GM23338 (cell line): ENCODE measurements at regions not wholly inside any gene's neighbourhood (a gene's known extent, or its start where the extent isn't known, plus 50 kb on each side); places are given as distances from the start of the nearest gene placed in this dataset.

Experiments
- ATAC-seq: fragments of 200-7000 bp; cut with Tn5 transposase; 3 replicates; pipeline ENCODE4 v1.9.1; 2020
- DNase-seq: peaks from one replicate; pipeline ENCODE4 v3.0.0-alpha.2; 2015; ENCODE audit warnings: low spot score
- H2AFZ ChIP-seq: fragments of 200-600 bp; sonication (generic); 2 replicates; pipeline ENCODE4 v1.8.0; 2016; ENCODE audit warnings: antibody characterized with exemption, mild to moderate bottlenecking, moderate library complexity
- H3F3A ChIP-seq: fragments of 200-600 bp; sonication (generic); replicated peaks from 2 replicates; pipeline ENCODE4 v1.8.0; 2017; ENCODE audit warnings: antibody characterized with exemption, mixed run types, low read depth
- H3K27ac ChIP-seq: fragments of 200-600 bp; sonication (generic); 2 replicates; pipeline ENCODE4 v1.6.1; 2016; ENCODE audit warnings: low read depth
- H3K27me3 ChIP-seq: fragments of 200-600 bp; sonication (generic); 2 replicates; pipeline ENCODE4 v1.8.0; 2016; ENCODE audit warnings: mild to moderate bottlenecking, mixed run types, moderate library complexity; ENCODE audit not compliant: insufficient read depth
- H3K36me3 ChIP-seq: fragments of 200-600 bp; sonication (generic); 2 replicates; pipeline ENCODE4 v1.8.0; 2016; ENCODE audit warnings: mild to moderate bottlenecking; ENCODE audit not compliant: insufficient read depth
- H3K4me1 ChIP-seq: fragments of 200-600 bp; sonication (generic); 2 replicates; pipeline ENCODE4 v1.8.0; 2016; ENCODE audit warnings: mild to moderate bottlenecking, moderate library complexity; ENCODE audit not compliant: insufficient read depth
- H3K4me2 ChIP-seq: fragments of 200-600 bp; sonication (generic); 2 replicates; pipeline ENCODE4 v1.7.1; 2017; ENCODE audit warnings: mixed run types
- H3K4me3 ChIP-seq: fragments of 200-600 bp; sonication (generic); 2 replicates; pipeline ENCODE4 v1.6.1; 2016; ENCODE audit warnings: mixed run types
- H3K79me2 ChIP-seq: fragments of 200-600 bp; sonication (generic); replicated peaks from 2 replicates; pipeline ENCODE4 v1.8.0; 2017; ENCODE audit warnings: mild to moderate bottlenecking; ENCODE audit not compliant: insufficient read depth
- H3K9me2 ChIP-seq: fragments of 200-600 bp; sonication (generic); 2 replicates; pipeline ENCODE4 v1.8.0; 2017; ENCODE audit not compliant: insufficient read depth
- H4K20me1 ChIP-seq: fragments of 200-600 bp; sonication (generic); replicated peaks from 2 replicates; pipeline ENCODE4 v1.8.0; 2017; ENCODE audit warnings: mild to moderate bottlenecking; ENCODE audit not compliant: insufficient read depth
- H3K27ac Mint-ChIP-seq: 2 replicates; pipeline ENCODE4 v1.8.0; 2020; ENCODE audit warnings: inconsistent platforms, mild to moderate bottlenecking, moderate library complexity, mixed read lengths
- H3K27me3 Mint-ChIP-seq: 3 replicates; pipeline ENCODE4 v1.8.0; 2022; ENCODE audit warnings: low read depth, mild to moderate bottlenecking, moderate library complexity, mixed read lengths, inconsistent platforms; ENCODE audit not compliant: insufficient read depth, poor library complexity
- H3K36me3 Mint-ChIP-seq: 3 replicates; pipeline ENCODE4 v1.8.0; 2021; ENCODE audit warnings: low read depth, mild to moderate bottlenecking, inconsistent platforms, moderate library complexity, mixed read lengths
- H3K4me1 Mint-ChIP-seq: 3 replicates; pipeline ENCODE4 v1.8.0; 2020; ENCODE audit warnings: mild to moderate bottlenecking, inconsistent platforms, mixed read lengths
- H3K4me3 Mint-ChIP-seq: 3 replicates; pipeline ENCODE4 v1.8.0; 2021; ENCODE audit warnings: moderate library complexity, mild to moderate bottlenecking, inconsistent platforms, mixed read lengths
- H3K9me3 Mint-ChIP-seq: 3 replicates; pipeline ENCODE4 v1.8.0; 2020; ENCODE audit warnings: moderate library complexity, mild to moderate bottlenecking, inconsistent platforms, mixed read lengths
- EZH2phosphoT487 ChIP-seq: fragments of 200-600 bp; sonication (generic); IDR thresholded peaks from one replicate; pipeline ENCODE4 v1.8.1; 2018; ENCODE audit warnings: antibody characterized with exemption; ENCODE audit not compliant: unreplicated experiment
- JUNB ChIP-seq: IDR thresholded peaks from one replicate; pipeline ENCODE4 v1.6.1; 2016; ENCODE audit warnings: antibody characterized with exemption; ENCODE audit not compliant: unreplicated experiment
- NANOG ChIP-seq: IDR thresholded peaks from 2 replicates; pipeline ENCODE4 v1.6.1; 2016; ENCODE audit warnings: antibody characterized with exemption, borderline replicate concordance
- POLR2AphosphoS5 ChIP-seq: IDR thresholded peaks from 2 replicates; pipeline ENCODE4 v1.6.1; 2016; ENCODE audit warnings: antibody characterized with exemption, low read depth
- STAT1 ChIP-seq: IDR thresholded peaks from one replicate; pipeline ENCODE4 v1.6.1; 2016; ENCODE audit warnings: antibody characterized with exemption; ENCODE audit not compliant: unreplicated experiment
- TF ChIP-seq, protein P1 (sequence below): IDR thresholded peaks from one replicate; pipeline ENCODE4 v1.6.1; 2018; ENCODE audit warnings: antibody characterized with exemption; ENCODE audit not compliant: unreplicated experiment
- TF ChIP-seq, protein P2 (sequence below): fragments of 250-450 bp; sonication (Bioruptor Pico); IDR thresholded peaks from 2 replicates; pipeline ENCODE4 v1.5.0; 2020; ENCODE audit warnings: mild to moderate bottlenecking, moderate library complexity
- TF ChIP-seq, protein P3 (sequence below), 2 experiments: fragments of 200-600 bp in 1 of 2; sonication (generic) in 1 of 2; conservative IDR thresholded peaks; 2 replicates each; pipeline versions ENCODE4 v1.5.1 to v1.6.1; 2016 to 2017; ENCODE audit warnings: antibody characterized with exemption in 2 of 2, low read depth in 2 of 2, mild to moderate bottlenecking in 2 of 2, moderate library complexity in 1 of 2

DNA sequence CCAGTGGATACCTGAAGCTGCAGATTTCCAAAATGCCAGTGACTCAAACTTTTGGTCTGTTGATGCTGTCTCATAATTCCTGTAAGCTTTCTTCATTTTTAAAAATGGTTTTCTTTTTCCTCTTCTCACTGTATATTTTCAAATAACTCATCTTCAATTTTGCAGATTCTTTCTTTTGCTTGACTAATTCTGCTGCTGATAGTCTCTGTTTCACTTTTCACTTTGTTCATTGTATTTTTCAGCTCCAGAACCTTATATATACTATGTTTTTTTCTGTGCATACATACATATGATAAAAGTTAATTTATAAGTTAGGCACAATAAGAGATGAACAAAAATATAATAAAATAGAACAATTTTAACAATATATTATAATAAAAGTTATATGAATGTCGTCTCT is 237.7 kb upstream of the GPRIN3 start:
- no peak for ATAC-seq
- H3K9me3 Mint-ChIP-seq = no peaks in the 10 kb centered on the region

More for the DNA sequence above, 237.7 kb upstream of the GPRIN3 start:
- H3F3A ChIP-seq = no peaks in the 10 kb centered on the region
- no peak overlapping the region for H3K4me2 ChIP-seq
- H3K9me2 ChIP-seq = no peaks in the 10 kb centered on the region
- H3K36me3 ChIP-seq = no peaks in the 10 kb centered on the region
- no peaks in the 10 kb centered on the region for H4K20me1 ChIP-seq
- no peak overlapping the region for H2AFZ ChIP-seq
- H3K4me1 Mint-ChIP-seq = peaks cover 6% of the 10 kb centered on the region; the same call in 2 of the 3 replicates
- TF ChIP-seq, protein P1, sequence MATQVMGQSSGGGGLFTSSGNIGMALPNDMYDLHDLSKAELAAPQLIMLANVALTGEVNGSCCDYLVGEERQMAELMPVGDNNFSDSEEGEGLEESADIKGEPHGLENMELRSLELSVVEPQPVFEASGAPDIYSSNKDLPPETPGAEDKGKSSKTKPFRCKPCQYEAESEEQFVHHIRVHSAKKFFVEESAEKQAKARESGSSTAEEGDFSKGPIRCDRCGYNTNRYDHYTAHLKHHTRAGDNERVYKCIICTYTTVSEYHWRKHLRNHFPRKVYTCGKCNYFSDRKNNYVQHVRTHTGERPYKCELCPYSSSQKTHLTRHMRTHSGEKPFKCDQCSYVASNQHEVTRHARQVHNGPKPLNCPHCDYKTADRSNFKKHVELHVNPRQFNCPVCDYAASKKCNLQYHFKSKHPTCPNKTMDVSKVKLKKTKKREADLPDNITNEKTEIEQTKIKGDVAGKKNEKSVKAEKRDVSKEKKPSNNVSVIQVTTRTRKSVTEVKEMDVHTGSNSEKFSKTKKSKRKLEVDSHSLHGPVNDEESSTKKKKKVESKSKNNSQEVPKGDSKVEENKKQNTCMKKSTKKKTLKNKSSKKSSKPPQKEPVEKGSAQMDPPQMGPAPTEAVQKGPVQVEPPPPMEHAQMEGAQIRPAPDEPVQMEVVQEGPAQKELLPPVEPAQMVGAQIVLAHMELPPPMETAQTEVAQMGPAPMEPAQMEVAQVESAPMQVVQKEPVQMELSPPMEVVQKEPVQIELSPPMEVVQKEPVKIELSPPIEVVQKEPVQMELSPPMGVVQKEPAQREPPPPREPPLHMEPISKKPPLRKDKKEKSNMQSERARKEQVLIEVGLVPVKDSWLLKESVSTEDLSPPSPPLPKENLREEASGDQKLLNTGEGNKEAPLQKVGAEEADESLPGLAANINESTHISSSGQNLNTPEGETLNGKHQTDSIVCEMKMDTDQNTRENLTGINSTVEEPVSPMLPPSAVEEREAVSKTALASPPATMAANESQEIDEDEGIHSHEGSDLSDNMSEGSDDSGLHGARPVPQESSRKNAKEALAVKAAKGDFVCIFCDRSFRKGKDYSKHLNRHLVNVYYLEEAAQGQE = no peak
- TF ChIP-seq, protein P2, sequence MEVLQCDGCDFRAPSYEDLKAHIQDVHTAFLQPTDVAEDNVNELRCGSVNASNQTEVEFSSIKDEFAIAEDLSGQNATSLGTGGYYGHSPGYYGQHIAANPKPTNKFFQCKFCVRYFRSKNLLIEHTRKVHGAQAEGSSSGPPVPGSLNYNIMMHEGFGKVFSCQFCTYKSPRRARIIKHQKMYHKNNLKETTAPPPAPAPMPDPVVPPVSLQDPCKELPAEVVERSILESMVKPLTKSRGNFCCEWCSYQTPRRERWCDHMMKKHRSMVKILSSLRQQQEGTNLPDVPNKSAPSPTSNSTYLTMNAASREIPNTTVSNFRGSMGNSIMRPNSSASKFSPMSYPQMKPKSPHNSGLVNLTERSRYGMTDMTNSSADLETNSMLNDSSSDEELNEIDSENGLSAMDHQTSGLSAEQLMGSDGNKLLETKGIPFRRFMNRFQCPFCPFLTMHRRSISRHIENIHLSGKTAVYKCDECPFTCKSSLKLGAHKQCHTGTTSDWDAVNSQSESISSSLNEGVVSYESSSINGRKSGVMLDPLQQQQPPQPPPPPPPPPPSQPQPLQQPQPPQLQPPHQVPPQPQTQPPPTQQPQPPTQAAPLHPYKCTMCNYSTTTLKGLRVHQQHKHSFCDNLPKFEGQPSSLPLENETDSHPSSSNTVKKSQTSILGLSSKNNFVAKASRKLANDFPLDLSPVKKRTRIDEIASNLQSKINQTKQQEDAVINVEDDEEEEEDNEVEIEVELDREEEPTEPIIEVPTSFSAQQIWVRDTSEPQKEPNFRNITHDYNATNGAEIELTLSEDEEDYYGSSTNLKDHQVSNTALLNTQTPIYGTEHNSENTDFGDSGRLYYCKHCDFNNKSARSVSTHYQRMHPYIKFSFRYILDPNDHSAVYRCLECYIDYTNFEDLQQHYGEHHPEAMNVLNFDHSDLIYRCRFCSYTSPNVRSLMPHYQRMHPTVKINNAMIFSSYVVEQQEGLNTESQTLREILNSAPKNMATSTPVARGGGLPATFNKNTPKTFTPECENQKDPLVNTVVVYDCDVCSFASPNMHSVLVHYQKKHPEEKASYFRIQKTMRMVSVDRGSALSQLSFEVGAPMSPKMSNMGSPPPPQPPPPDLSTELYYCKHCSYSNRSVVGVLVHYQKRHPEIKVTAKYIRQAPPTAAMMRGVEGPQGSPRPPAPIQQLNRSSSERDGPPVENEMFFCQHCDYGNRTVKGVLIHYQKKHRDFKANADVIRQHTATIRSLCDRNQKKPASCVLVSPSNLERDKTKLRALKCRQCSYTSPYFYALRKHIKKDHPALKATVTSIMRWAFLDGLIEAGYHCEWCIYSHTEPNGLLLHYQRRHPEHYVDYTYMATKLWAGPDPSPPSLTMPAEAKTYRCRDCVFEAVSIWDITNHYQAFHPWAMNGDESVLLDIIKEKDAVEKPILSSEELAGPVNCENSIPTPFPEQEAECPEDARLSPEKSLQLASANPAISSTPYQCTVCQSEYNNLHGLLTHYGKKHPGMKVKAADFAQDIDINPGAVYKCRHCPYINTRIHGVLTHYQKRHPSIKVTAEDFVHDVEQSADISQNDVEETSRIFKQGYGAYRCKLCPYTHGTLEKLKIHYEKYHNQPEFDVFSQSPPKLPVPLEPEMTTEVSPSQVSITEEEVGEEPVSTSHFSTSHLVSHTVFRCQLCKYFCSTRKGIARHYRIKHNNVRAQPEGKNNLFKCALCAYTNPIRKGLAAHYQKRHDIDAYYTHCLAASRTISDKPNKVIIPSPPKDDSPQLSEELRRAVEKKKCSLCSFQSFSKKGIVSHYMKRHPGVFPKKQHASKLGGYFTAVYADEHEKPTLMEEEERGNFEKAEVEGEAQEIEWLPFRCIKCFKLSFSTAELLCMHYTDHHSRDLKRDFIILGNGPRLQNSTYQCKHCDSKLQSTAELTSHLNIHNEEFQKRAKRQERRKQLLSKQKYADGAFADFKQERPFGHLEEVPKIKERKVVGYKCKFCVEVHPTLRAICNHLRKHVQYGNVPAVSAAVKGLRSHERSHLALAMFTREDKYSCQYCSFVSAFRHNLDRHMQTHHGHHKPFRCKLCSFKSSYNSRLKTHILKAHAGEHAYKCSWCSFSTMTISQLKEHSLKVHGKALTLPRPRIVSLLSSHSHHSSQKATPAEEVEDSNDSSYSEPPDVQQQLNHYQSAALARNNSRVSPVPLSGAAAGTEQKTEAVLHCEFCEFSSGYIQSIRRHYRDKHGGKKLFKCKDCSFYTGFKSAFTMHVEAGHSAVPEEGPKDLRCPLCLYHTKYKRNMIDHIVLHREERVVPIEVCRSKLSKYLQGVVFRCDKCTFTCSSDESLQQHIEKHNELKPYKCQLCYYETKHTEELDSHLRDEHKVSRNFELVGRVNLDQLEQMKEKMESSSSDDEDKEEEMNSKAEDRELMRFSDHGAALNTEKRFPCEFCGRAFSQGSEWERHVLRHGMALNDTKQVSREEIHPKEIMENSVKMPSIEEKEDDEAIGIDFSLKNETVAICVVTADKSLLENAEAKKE (CRISPR knock-in tag) = no peak
- no peak for TF ChIP-seq NANOG
- TF ChIP-seq JUNB = no peak
- no peak for TF ChIP-seq POLR2AphosphoS5
- TF ChIP-seq, protein P3, sequence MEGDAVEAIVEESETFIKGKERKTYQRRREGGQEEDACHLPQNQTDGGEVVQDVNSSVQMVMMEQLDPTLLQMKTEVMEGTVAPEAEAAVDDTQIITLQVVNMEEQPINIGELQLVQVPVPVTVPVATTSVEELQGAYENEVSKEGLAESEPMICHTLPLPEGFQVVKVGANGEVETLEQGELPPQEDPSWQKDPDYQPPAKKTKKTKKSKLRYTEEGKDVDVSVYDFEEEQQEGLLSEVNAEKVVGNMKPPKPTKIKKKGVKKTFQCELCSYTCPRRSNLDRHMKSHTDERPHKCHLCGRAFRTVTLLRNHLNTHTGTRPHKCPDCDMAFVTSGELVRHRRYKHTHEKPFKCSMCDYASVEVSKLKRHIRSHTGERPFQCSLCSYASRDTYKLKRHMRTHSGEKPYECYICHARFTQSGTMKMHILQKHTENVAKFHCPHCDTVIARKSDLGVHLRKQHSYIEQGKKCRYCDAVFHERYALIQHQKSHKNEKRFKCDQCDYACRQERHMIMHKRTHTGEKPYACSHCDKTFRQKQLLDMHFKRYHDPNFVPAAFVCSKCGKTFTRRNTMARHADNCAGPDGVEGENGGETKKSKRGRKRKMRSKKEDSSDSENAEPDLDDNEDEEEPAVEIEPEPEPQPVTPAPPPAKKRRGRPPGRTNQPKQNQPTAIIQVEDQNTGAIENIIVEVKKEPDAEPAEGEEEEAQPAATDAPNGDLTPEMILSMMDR (conservative IDR thresholded peaks at IDR 0.05; ENCODE audit: low read depth in 2 of 2) = no peak
- no peak for TF ChIP-seq EZH2phosphoT487
- no peak for TF ChIP-seq STAT1
- H3K4me3 ChIP-seq = no peak overlapping the region
- H3K27ac Mint-ChIP-seq = no peak overlapping the region
- no peaks in the 10 kb centered on the region for H3K36me3 Mint-ChIP-seq
- H3K27me3 ChIP-seq = no peaks in the 10 kb centered on the region
- H3K4me1 ChIP-seq = no peaks in the 10 kb centered on the region
- no peaks in the 10 kb centered on the region for H3K79me2 ChIP-seq
- no peaks in the 10 kb centered on the region for H3K27me3 Mint-ChIP-seq
- no peak overlapping the region for H3K4me3 Mint-ChIP-seq
- DNase-seq = no peak
- H3K27ac ChIP-seq = no peak overlapping the region
